ENCODE measurements at regions not wholly inside any gene's neighbourhood (a gene's known extent, or its start where the extent isn't known, plus 50 kb on each side); places are given as distances from the start of the nearest gene placed in this dataset.

GRCh38 chr5:3337812-3338541, 257.7 kb upstream of the IRX1 start:
- Mint-ChIP-seq H3K9me3 (peaks cover 0 to 3% of the 10 kb centered on the region in 2 donors), H3K4me1 (ENCODE audit: low read depth) (no peaks in the 10 kb centered on the region), H3K36me3 (ENCODE audit: insufficient read depth in 2 of 2) (no peaks in the 10 kb centered on the region), H3K4me3 (no peak overlapping the region), H3K27me3 (ENCODE audit: low read depth) (no peaks in the 10 kb centered on the region), H3K27ac (no peak overlapping the region)
- no peak for ATAC-seq (replicated peaks in 1 of 2)
- DNase-seq, result no peak

DNA sequence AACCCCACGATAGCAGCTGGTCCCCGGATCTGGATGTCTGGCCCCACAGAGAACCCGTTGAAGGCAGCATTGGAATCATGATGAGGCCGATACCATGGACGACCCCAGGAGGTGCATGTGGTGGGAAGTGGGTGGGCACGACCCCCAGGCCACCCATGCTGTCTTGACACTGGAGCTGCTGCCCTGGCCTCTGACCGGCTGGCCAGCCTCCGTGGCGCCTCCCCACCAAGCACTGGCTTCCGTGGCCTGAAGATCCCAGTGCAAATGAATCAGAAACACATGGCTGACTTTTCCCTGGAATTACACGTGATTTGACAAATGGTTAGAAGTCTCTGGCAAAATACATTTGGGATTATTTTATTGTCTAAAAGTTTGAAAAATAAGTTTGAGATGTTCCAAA, 259.0 kb upstream of the IRX1 start:
- Mint-ChIP-seq H3K9me3 (peaks cover under 1 to 3% of the 10 kb centered on the region in 2 donors), H3K27ac (no peak overlapping the region), H3K4me1 (ENCODE audit: low read depth) (no peaks in the 10 kb centered on the region), H3K36me3 (ENCODE audit: insufficient read depth in 2 of 2) (no peaks in the 10 kb centered on the region), H3K27me3 (ENCODE audit: low read depth) (no peaks in the 10 kb centered on the region), H3K4me3 (no peak overlapping the region)
- ATAC-seq (replicated peaks in 1 of 2) (no peak), DNase-seq (no peak)

GRCh38 chr5:3335301-3335700, 260.3 kb upstream of the IRX1 start:
- H3K27me3 Mint-ChIP-seq (ENCODE audit: low read depth), result no peaks in the 10 kb centered on the region
- no peak for DNase-seq
- H3K9me3 Mint-ChIP-seq, result peaks cover 1 to 3% of the 10 kb centered on the region in 2 donors

DNA sequence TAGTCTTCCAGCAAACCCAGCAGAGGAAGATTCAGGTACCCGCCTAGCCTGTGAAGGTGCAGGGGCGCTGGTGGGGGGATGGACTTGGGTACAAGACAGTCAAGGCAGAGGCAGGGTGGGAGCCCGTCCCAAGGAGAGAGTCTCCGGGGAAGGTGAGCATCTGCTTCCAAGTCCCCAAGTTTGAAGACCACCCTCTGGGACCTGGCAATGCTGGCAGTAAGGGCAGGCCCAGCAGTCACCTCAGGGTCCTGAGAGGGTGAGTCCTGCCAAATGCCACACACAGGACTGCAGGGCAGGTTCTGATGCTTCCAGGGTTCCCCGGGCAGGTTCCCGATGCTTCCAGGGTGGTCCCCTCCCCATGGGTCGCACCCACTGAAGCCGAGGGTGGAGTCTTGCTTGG, 261.8 kb upstream of the IRX1 start:
- ATAC-seq (replicated peaks in 1 of 2), result no peak
- Mint-ChIP-seq H3K4me1 (ENCODE audit: low read depth) (no peaks in the 10 kb centered on the region), H3K27me3 (ENCODE audit: low read depth) (no peaks in the 10 kb centered on the region), H3K27ac (no peak overlapping the region), H3K4me3 (no peak overlapping the region), H3K9me3 (peaks cover 1 to 3% of the 10 kb centered on the region in 2 donors), H3K36me3 (ENCODE audit: insufficient read depth in 2 of 2) (no peaks in the 10 kb centered on the region)
- DNase-seq, result no peak

More at GRCh38 chr5:3335301-3335700, 260.3 kb upstream of the IRX1 start:
- Mint-ChIP-seq H3K4me3 (no peak overlapping the region), H3K4me1 (ENCODE audit: low read depth) (no peaks in the 10 kb centered on the region), H3K36me3 (ENCODE audit: insufficient read depth in 2 of 2) (no peaks in the 10 kb centered on the region), H3K27ac (no peak overlapping the region)
- ATAC-seq (replicated peaks in 1 of 2), result no peak

DNA sequence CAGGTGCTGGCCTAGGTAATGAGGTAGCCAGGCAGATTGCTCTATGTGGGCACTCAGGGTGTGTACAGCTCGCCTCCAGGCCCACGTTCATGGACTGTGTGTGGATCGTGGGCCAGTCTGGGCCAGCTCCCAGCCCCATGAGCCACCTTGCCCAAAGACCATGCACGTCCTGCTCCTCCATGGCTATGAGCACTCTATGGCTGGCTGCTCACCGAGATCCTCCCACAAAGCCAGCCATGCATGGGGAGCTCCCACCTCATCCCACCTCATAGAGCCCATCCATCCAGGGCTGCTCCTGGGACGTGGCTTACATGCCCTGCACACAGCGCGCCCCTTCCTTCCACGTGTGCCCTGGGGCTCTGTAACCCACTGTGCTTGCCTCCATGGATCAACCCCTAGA, 262.5 kb upstream of the IRX1 start:
- DNase-seq (no peak), ATAC-seq (replicated peaks in 1 of 2) (no peak)
- Mint-ChIP-seq H3K27me3 (ENCODE audit: low read depth) (no peaks in the 10 kb centered on the region), H3K9me3 (peaks cover 1% of the 10 kb centered on the region in 2 donors), H3K4me3 (no peak overlapping the region), H3K4me1 (ENCODE audit: low read depth) (no peaks in the 10 kb centered on the region), H3K27ac (no peak overlapping the region), H3K36me3 (ENCODE audit: insufficient read depth in 2 of 2) (no peaks in the 10 kb centered on the region)

GRCh38 chr5:3331819-3332218, 263.8 kb upstream of the IRX1 start:
- DNase-seq, result no peak
- Mint-ChIP-seq H3K4me3 (no peak overlapping the region), H3K27me3 (ENCODE audit: low read depth) (no peaks in the 10 kb centered on the region), H3K9me3 (peaks cover 1% of the 10 kb centered on the region in 2 donors), H3K36me3 (ENCODE audit: insufficient read depth in 2 of 2) (peaks cover 0 to 3% of the 10 kb centered on the region in 2 donors), H3K27ac (no peak overlapping the region), H3K4me1 (ENCODE audit: low read depth) (no peaks in the 10 kb centered on the region)
- no peak for ATAC-seq (replicated peaks in 1 of 2)

- ATAC-seq (replicated peaks in 1 of 2) (no peak), DNase-seq (no peak)
- Mint-ChIP-seq H3K27ac (no peak overlapping the region), H3K4me1 (ENCODE audit: low read depth) (no peaks in the 10 kb centered on the region), H3K36me3 (ENCODE audit: insufficient read depth in 2 of 2) (peaks cover 0 to 3% of the 10 kb centered on the region in 2 donors), H3K4me3 (no peak overlapping the region), H3K9me3 (peaks cover 1% of the 10 kb centered on the region in 2 donors), H3K27me3 (ENCODE audit: low read depth) (no peaks in the 10 kb centered on the region)
Observed at GRCh38 chr5:3330442-3330841, 265.2 kb upstream of the IRX1 start.

GRCh38 chr5:3329427-3329826, 266.2 kb upstream of the IRX1 start:
- H3K4me1 Mint-ChIP-seq (ENCODE audit: low read depth), result no peaks in the 10 kb centered on the region

GRCh38 chr5:3326841-3327232, 268.8 kb upstream of the IRX1 start:
- peaks cover 0 to 1% of the 10 kb centered on the region in 2 donors for H3K9me3 Mint-ChIP-seq
- ATAC-seq (replicated peaks in 1 of 2) (no peak), DNase-seq (no peak)
- H3K27me3 Mint-ChIP-seq (ENCODE audit: low read depth), result no peaks in the 10 kb centered on the region
- no peaks in the 10 kb centered on the region for H3K4me1 Mint-ChIP-seq (ENCODE audit: low read depth)
- peaks cover 0 to 3% of the 10 kb centered on the region in 2 donors for H3K36me3 Mint-ChIP-seq (ENCODE audit: insufficient read depth in 2 of 2)
- no peak overlapping the region for H3K27ac Mint-ChIP-seq
- H3K4me3 Mint-ChIP-seq, result no peak overlapping the region

More at GRCh38 chr5:3329427-3329826, 266.2 kb upstream of the IRX1 start:
- peaks cover 0 to 3% of the 10 kb centered on the region in 2 donors for H3K36me3 Mint-ChIP-seq (ENCODE audit: insufficient read depth in 2 of 2)
- ATAC-seq (replicated peaks in 1 of 2) (no peak), DNase-seq (no peak)
- H3K9me3 Mint-ChIP-seq, result peaks cover 1% of the 10 kb centered on the region in 2 donors
- H3K27me3 Mint-ChIP-seq (ENCODE audit: low read depth), result no peaks in the 10 kb centered on the region
- H3K27ac Mint-ChIP-seq, result no peak overlapping the region
- no peak overlapping the region for H3K4me3 Mint-ChIP-seq

DNA sequence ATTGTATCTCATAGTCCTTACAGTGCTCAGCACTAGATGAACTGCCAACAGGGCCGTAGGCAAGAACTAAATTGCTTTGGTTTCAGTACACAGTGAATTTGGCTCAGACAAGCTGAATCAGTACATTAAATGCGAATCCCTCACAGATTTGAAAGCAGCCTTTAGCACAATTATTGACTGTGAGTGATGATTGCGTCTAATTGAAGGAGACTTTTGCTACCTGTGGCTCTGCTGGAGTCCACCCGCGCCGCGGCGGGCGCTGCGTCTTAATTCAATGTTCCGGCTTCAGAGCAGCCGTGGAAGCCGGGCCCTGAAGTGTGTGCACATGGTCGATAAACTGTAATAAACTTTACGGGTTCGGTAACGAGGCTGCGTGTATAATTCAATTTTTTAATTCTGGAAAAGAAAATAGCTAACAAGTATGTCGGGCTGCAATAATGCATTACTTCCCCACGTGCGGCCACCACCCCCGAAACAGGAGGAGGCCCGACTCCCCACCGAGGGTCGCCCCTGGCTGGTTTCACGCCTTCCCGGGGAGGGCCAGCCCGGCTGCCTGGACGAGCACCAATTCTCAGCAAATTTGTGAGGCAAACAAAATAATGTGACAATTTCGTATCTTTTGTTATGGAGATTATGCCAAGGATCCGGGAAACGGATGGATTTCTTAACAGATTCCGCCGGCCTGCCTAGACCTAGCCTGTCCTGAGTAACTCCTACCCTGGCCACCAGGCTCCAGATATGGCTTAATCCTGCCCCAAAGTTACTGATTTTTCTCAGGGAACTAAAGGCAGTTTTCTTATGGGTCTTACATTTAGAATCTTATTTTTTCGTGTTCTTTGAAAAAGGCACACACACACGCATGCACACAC, 269.4 kb upstream of the IRX1 start:
- Mint-ChIP-seq H3K36me3 (ENCODE audit: insufficient read depth in 2 of 2) (peaks cover 0 to 3% of the 10 kb centered on the region in 2 donors), H3K27ac (no peak overlapping the region), H3K4me3 (no peak overlapping the region), H3K4me1 (ENCODE audit: low read depth) (no peaks in the 10 kb centered on the region), H3K27me3 (ENCODE audit: low read depth) (no peaks in the 10 kb centered on the region), H3K9me3 (no peaks in the 10 kb centered on the region)
- ATAC-seq (replicated peaks in 1 of 2) (no peak), DNase-seq (no peak)

DNA sequence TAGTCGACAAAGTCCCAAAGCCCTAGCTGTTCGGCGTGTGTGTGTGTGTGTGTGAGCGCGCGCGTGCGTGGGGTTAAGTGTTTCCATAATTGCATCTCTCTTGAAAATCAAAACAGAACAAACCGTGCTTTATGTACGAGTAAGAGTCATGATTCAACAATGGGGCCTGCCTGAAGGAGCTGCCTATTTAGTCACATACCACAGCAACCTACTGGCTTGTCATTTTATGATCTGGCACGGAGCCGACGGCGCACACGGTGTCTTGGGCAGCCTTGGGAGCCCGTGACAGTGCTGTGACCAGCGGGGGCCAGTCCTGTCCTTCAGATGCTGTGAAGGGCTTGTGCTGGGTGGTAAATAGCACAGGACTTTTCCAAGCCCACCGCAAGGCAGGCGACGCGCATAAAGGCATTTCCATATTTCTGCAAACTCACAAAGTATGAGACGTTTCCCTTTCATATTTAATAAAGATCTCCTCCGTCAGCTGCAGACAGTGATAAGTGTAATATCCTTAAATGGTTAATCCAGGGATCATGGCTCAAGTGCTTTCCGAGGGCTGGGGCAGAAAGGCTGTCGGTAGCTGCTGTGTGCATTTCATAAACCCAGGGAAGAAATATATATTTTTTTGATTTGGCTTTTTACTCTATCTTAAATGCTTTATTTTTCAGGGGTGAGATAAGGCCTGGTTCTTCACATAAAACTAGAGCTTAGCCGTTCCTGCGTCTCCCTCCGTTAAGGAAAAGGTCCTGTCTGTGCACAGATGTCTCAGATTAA, 270.2 kb upstream of the IRX1 start:
- DNase-seq (no peak), ATAC-seq (replicated peaks in 1 of 2) (no peak)
- Mint-ChIP-seq H3K36me3 (ENCODE audit: insufficient read depth in 2 of 2) (peaks cover 0 to 3% of the 10 kb centered on the region in 2 donors), H3K27ac (no peak overlapping the region), H3K4me1 (ENCODE audit: low read depth) (no peaks in the 10 kb centered on the region), H3K4me3 (no peak overlapping the region), H3K27me3 (ENCODE audit: low read depth) (no peaks in the 10 kb centered on the region), H3K9me3 (no peaks in the 10 kb centered on the region)

DNA sequence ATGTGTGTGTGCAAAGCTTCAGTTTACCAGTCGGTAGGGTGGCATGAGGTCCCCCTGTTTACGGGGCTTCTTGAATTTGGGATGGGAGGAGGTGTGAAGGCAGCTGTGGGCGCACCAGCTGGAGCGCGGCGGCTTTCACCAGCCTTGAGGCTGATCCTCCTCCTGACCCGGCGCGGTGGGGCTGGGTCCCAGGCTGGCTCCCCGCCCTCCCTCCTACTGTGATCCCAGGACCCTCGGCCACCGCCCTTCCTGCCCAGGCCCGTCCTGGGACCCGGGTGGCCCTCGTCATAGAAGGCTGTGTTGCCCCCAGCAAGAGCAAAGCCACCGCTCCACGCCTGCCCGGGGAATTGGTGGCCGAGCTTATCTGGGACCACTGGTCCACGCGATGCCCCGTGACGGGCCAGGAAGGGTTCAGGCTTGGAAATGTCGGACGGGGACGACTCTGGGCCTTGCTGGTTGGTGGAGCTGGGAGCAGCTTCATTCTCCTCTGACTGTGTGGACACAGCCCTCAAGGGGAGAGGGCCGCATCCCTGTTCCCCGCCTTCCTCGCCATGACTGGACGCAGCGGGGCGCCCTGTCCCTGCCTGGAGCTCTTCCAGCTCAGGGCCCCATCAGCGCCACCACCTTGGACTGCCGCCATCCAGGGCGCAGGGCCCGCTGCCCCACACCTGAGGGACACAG, 271.1 kb upstream of the IRX1 start:
- ATAC-seq (replicated peaks in 1 of 2), result no peak
- no peaks in the 10 kb centered on the region for H3K4me1 Mint-ChIP-seq (ENCODE audit: low read depth)
- DNase-seq, result no peak
- H3K4me3 Mint-ChIP-seq, result no peak overlapping the region
- no peaks in the 10 kb centered on the region for H3K9me3 Mint-ChIP-seq
- H3K36me3 Mint-ChIP-seq (ENCODE audit: insufficient read depth in 2 of 2), result peaks cover 0 to 3% of the 10 kb centered on the region in 2 donors
- no peaks in the 10 kb centered on the region for H3K27me3 Mint-ChIP-seq (ENCODE audit: low read depth)
- H3K27ac Mint-ChIP-seq, result no peak overlapping the region

All from activated T-cell treated with anti-CD3 and anti-CD28 coated beads, Interleukin-2, amount 50 U/mL, for 72 hours (primary cell).